Panc1 (cell line): ENCODE measurements at regions not wholly inside any gene's neighbourhood (a gene's known extent, or its start where the extent isn't known, plus 50 kb on each side); places are given as distances from the start of the nearest gene placed in this dataset.

Experiments used
- CTCF ChIP-seq: fragments of 450-650 bp; IDR thresholded peaks from 2 replicates; pipeline ENCODE4 v1.5.1; 2017; ENCODE audit warnings: mild to moderate bottlenecking
- POLR2AphosphoS5 ChIP-seq: IDR thresholded peaks from 2 replicates; pipeline ENCODE4 v1.6.1; 2012; ENCODE audit warnings: mild to moderate bottlenecking, low read depth, low read length, moderate library complexity
- TCF7L2 ChIP-seq: IDR thresholded peaks from 2 replicates; pipeline ENCODE4 v1.6.1; 2011; ENCODE audit warnings: mild to moderate bottlenecking, low read depth, low read length, inconsistent platforms

DNA sequence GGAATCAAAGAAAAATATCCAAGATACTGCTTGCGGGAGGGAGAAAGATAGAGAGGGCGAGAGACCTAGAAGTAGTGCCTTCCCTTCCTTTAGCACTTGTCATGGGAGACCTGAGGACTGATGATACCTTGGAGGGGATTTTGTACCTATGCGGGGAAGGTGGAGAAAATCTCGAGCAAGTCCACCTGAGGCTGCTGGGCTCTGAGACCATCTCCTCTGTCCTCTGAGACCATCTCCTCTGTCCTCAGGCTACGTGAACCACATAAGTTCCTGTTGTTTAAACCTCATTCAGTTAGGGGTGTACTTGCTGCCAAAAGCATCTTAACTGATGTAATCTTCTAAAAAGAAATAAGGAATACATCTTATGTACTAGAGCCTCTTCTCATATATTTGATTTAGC is 164.9 kb downstream of the NR2F2 start:
- TF ChIP-seq CTCF (no peak), POLR2AphosphoS5 (no peak), TCF7L2 (no peak)
